ENCODE measurements at regions not wholly inside any gene's neighbourhood (a gene's known extent, or its start where the extent isn't known, plus 50 kb on each side); places are given as distances from the start of the nearest gene placed in this dataset.

DNA sequence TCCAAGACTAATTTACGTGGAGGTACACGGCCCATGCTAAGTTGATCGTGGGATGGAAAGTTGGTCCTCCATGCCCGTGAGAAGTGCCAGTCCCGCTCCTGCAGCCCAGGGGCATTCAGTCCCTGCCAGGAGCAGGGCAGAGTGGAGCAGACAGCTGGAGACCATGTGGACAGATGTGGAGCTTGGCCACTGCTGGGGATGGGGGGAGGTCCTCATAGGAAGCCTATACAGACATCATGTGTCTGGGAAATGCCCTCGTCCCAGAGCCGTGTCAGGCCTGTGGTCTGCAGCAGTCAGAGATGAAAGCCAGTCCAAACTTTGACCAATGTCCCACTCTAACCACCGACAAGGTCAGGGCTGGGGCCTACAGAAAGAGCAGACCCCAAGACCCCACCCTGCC is 118.4 kb downstream of the CPZ start:
- no peak for DNase-seq (ENCODE audit: low read depth)

DNA sequence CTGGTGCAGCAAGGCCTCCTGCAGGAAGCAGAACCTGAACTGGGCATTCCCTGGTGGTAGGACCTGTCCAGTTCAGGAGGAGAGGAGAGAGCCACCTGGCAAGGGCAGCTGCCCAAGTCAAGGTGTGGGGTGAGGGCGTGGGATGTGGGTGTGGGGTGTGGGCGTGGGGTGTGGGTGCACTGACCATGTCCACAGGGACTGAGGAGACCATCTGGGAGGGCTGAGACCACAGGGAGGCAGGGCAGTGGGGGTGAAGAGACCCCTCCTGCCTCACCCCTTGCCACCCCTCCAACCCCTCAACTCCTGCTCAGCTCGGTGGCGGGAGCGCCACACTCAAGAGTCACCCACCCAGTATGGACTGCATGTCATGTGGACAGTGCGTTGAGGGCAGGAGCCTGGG is 117.9 kb downstream of the CPZ start:
- DNase-seq (ENCODE audit: low read depth): no peak

DNA sequence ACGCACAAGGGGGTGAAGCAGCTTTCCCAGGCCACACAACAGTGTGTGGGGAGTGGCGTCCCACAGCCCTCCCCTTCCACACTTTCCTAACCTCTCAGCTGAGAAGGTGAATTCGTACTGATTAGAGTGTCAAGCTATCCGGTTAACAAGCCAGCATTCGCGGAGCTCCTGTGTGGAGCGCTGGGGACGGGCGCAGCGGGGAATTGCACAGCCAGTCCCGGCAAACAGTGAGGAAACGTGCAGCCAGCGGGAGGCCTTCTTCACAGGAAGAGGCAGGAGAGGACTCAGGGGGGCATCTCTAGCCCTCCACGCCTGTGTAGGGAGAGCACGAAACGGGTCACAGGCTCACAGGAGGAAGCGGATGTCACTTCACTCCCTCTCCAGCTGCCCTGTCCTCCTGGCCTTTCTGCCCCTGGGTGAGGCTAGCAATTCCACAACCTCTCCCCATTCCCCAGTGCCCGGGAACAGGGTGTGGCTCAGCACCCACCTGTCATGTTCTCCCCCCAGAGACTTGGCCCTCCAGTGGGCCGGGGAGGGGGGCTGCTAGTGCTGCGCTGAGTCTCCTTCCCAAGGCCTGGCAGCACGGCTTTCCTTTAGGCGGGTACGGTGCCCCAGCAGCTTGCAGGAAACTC is 117.3 kb downstream of the CPZ start:
- no peak for DNase-seq (ENCODE audit: low read depth)

DNA sequence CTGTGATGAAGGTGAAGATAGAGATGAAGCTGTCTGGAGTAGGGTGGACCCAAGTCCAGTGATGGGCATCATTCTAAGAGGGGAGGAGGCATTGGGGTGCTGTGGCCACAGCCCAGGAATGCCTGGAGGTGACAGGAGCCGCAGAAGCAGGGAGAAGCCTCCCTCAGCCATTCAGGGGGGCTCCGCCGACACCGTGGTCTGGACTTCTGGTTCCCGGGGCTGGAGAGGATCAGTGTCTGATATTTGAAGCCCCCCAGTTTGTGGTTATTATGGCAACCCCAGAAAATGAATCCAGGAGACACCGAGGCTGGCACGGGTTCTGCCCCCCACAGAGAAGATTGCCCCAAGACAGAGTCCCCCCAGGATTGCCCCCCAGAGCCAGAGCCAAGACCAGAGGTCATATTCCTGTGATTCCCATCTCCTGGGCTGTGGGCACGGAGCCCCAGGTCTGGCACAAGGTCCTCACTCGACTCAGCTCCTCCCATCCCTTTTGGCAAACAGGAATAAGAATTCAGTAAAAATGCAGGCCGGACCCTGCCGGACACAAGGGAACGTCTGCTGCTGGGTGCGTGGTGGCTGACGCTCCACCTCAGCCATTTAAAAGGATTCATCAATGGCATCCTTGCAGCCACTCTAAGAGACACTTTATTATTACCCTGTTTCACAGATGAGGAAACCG is 116.6 kb downstream of the CPZ start:
- DNase-seq (ENCODE audit: low read depth): no peak

DNA sequence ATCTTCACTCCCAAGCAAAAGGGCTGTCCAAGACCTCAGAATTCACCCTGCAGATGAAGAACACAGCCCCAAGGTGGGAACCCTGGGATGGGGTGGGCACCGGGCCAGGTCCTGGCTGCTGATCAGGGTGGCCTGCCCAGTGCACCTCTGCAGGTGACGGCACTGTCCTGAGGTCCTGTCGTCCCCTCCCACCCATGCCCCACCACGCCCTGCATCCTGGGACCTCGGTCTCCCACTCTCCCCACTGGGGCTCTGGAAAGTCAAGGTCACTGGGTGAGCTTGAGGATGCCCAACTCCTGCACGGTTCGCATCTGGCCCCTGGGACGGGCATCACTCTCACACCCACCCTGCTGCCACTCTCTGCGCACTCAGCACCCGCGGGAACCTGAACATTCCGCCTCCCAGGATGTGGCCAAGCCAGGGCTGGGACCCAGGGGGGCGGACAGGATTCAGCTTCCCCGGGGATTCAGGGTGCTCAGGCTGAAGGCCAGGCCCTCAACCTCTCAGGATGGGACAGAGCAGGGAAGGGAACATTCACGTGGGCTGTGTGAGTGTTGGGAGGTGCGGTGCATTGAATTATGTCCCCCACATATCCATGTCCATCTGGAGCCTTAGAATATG is 115.9 kb downstream of the CPZ start:
- no peak for DNase-seq (ENCODE audit: low read depth)

DNA sequence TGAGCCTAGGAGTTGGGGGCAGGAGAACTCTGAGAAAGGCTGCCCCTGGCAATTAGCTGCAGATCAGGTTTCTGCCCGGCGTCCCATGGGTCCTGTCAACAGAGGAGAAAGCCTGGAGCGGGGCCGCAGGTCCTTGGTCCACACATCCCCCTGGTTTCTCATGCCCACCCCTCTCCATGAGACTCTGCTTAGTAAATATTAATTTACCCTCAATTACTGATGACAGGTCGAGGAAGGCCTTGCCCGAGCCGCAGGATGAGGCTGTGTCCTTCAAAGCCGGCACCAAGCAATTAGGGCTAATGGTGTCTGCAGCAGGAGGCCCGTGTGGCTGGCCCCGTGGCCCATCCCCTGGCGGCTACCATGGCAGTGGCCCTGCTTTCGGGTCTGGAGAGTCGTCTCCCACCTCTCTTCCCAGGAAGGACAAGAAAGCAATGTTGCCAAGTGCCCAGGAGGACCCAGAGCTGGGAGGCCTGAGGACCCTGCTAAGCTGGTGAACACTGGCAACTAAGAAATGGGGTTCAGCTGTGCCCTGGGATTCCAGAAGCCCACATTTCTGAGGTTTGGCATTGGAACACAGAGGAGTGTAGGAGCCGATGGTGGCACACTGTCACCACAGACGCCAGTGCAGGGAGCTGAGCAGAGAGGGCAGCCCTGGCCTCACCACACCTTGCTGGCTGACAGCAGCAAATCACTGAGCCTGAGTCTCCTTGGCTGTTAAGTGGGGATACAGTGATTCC is 114.6 kb downstream of the CPZ start:
- DNase-seq (ENCODE audit: low read depth): no peak

DNA sequence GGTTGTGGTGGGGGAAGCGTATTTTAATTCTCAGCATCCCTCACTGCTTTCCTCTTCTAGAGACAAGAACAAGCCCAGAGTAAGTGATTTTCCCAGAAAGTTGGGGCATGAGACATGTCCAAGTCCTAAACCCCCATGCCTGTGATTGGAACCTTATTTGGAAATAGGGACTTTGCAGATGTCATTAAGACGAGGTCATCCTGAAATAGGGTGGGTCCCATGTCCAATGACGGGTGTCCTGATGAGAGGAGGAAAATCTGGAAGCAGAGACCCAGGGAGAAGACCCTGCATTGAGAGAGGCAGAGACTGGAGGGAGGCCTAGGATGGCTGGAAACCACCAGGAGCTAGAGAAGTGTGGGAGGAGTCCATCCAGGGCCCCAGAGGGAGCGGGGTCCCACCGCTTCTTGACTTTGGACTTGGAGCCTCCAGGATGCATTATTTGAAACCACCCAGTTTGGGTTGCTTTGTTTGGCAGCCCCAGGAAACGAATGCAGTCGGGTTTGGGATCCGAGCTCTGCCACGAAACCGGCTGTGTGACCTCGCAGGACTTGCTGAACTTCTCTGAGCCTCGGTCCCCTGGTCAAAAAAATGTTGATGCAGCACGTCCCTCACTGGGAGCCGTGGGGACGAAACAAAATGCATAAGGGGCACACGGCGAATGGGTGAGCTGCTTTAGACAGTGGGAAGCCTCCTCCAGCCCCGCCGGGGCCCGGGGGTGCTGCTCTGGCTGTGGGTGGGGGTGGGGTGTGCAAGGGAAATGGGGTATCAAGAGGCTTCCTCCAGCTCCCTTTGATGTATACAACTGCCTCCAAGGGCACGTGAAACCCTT is 113.9 kb downstream of the CPZ start:
- DNase-seq (ENCODE audit: low read depth): no peak

DNA sequence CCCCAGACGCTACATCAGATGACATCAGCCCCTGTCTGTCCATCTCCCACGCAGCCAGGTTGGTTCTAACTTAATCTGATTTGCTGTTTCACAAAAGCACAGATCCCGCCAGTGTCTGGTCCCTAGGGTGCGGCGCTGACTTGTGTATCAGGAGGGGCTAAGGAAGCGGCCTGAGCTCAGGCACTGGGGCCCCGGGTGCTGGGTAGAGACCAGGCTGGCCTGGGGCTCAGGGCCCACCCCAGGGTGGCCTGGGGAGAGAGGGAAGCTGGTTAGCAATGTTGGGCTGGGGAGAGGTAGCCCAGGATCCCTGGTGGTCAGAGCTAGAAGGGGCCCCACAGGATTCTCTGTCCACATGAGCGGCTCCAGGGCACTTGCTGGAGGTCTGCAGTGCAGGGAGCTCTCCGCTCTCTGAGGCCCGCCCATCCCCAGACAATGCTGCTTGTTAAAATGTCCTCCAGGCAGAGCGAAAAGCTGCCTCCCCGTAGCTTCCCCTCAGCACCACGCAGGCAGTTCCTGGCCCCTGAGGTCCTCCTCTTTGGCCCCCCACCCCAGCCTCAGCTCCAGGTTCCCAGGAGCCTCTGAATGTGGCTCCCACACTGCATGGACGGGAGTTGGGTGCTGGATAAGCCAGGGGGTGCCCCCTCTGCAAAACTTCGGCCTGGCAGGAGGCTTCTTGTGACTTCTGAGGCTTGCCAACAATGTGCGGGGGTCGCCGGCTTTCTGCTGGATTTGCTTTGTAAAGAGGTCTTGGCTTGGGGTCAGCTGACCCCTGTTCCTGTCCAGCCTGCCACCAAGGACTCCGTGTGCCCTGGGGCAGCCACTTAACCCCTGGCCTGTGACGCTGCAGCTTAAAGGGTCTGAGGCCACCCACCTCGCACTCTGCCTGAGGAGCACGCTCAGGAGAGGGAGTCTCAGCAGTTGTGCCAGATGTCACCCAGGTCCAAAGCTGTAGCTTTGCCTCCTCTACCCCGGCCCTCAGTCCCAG is 112.9 kb downstream of the CPZ start:
- DNase-seq (ENCODE audit: low read depth): no peak

DNA sequence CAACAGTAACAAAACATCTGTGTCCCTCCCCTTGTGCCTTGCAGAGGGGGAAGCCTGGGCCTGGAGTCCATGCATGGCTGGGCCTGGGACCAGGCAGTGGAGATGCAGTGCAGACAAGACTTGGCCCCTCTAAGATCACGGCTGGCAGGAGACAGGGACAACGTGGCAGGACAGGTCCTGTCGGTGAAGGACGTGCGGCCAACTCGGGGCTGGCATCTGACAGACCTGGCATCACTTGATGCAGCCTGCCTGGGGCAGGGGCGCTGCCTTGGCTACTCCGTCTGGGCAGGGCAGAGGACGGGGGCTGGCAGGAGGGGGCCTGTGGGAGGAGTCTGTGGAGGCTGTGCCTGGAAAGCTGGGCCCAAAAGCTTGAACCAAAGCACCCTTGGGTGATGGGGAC is 112.1 kb downstream of the CPZ start:
- DNase-seq (ENCODE audit: low read depth): no peak

DNA sequence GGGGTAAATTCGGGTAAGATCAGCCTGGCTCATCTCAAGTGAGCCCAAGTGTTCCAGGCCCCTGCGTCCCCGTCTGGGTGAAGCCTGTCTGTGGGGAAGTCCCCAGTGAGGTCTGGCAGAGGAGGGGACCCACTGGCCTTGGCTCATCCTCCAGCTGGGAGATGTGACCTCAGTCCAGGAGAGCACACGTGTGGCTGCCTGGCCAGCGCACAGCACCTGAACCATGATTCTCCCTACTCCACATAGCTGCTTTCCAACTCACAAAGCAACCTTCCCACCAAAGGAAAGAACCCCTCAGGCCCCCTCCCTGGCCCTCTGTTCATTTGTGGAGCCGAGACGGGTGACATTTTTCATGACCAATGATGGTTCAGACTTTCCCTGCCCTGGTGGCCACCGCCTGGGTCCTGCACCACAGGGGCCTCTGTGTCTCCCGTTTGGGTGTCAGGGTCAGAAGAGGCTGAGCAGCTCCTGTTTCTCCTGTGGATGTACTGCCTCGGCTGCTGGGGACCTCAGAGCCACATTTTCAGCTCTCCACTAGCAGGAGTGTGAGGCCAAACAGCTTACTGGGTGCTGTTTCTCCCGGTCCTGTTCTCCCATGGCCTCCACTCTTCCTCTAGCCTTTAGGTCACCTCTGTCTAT is 111.4 kb downstream of the CPZ start:
- DNase-seq (ENCODE audit: low read depth): no peak

DNA sequence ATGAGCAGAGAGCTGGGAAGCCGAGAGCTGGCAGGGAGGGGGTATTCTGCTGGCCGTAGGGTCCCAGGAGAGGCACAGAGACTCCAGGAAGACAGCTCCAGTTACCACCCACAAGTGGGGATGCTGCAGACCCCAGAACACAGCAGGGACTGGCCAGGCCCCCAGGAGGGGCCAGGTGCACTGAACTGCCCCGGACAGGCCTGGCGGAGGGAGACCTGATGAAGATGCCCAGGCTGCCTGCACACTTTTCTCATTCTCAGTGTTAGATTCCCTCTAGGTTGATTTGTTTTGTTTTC is 110.8 kb downstream of the CPZ start:
- no peak for DNase-seq (ENCODE audit: low read depth)

DNA sequence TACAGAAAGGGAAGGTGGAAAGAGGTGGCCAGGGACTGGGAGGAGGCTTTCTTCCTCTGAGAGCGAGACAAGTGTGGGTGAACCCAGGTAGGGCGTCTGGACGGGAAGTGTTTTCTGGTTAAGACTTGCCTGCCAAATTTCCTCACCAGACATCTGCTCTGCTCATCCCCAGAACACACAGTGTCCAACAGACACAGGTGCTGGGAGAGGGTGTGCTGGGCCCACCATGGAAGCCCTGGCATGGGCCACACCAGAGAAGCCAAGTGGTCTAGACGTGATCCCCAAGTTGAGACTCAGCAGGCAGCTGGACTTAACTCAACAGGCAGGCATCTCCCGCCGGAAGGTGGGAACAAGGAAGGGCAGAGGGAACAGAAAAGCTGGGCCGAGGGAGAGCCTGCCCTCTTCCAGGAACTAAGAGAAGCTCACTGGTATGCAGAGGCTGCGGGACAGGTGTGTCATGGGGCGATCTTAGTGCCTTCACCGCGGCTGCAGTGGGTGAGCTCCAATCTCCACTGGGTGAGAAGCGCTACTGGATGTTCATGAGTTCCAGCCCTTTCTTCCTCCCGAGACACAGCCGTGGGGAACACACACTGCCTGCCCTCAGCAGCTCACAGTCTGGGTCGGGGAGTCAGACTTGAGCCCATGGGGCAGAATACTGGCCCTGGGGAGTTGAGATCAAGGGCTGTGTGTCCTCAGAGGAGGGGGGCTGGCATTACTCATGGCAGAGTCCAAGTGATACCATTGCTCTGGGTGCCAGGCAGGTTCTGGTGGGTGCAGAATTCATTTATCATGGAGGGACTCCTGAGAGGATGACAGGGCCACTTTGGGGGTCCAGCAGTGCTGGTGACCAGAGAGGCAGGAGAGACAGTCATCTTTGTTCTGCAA is 110.2 kb downstream of the CPZ start:
- DNase-seq (ENCODE audit: low read depth): no peak

DNA sequence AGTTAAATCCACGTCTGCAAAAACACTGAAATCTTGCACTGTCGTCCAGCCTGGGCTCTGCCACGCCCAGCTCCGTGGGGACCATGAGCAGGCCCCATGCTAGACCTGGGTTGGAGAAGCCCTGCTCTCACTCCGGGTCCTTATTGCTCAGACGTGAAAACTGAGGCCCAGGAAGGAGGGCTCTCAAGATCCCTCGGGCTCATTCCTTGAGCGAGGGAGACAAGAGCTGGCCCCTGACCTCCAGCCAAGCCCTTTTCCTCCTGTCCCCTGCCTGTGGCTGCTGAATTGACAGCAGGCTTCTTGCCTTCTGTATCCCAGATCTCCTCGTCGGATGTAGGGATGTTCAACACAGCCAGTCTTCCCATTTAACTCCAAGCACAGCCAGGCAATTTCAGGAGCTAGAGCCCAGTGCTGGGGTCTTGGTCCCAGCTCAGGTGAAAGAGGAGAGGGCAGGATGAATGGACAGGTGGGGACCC is 109.5 kb downstream of the CPZ start:
- DNase-seq (ENCODE audit: low read depth): no peak

DNA sequence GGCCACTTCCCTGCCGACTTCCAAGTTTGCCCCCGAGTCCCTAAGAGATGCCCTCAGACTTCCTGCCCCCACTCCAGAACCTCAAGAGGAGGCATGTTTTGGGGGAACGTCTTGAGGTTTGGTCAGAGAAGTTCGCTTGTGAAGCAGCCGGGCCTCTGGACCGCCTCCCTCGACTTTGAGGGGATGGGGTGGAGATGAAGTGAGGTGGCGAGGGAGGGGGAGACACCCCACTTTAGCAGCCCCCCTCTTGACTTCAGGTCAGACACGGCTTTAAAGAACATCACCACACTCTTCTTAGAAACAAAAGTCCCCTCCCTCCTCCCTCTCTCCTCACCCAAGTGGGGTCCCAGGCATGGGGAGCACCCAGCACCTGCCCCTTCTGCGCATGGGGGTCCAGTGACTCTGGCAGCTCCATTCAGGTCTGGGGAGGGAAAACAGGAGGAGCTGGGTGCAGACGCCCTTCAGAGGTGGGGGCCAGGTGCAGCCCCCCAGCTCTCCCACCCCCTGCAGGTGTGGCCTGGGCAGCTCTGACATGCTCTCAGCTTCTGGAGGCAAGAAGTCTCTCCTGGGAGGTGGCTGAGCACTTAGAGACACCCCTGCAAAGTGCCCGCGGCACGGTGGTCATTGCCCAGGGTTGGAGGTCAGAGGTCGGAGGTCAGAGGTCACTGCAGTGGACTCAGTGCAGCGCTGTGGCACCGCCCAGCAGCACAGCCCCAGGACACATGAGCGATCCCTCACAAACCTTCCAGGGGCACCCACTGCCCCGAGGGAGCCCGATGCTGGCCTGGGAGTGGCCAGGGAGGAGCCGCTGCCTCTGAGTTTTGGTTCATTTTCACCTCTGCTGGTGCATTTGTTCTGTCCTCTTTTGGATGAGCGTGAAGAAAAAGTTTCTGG is 108.8 kb downstream of the CPZ start:
- DNase-seq (ENCODE audit: low read depth): no peak

DNA sequence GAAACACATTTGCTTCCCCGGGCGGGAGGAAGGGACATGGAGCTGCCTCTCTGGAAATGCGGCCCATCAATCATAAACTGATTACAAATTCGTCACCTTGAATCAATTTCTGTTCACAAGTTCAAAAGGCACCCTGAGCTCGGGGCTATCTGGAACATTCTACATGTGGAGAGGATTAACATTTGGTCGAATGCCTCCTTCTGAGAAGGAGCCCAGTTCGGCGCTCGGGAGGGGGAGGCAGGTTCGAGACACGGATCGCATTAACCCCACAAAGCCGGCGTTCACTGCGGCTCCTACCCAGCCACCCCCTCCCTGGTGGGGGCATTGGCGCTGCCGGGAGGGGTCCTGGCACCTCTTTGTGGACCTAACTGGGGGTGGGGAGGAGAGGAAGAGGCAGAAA is 108.0 kb downstream of the CPZ start:
- no peak for DNase-seq (ENCODE audit: low read depth)

DNA sequence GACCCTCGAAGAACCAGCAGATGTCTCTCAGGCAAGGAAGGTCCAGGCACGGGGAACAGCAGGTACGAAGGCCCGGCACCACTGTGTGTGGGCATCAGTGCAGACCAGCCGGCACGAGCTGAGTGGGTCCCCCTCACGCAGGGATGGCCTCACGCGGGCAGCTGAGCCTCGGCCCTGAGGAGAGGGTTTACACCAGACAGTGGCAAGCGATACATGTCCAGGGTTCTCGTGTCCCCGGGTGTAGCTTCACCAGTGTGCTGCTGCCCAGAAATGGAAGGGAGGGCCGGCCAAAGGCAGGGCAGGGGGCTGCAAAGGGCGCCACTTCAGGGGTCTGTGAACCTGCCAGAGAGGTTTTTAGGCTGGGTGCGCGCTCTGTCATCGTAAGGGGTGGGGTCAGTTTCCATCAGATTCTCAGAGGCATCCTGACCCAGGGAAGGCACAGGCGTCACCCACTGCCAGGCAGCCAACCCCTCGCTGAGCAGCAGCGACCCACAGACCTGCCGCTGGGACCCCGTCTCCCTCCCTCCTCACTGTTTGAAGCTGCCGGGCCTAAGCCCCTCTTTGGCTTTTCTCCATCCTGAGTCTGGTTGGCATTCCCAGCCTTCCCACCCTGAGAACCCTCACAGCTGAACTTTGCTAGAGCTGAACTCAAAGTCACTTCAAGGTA is 107.0 kb downstream of the CPZ start:
- DNase-seq (ENCODE audit: low read depth): no peak

DNA sequence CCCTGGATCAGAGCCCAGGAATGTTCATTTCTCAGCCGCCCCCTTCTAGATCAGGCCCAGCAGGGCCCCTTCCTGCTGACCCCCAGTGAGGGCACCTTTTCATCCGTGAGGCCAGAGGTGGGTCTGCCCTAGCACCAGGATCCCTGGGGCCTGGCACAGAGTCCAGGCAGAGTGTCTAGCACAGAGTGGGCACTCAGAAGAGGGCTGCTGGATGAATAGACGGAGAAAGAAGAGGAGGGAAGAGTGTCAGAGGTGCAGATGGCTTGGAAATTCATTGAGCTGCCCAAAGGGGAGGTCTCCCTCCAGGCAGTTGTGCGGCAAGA is 106.5 kb downstream of the CPZ start:
- no peak for DNase-seq (ENCODE audit: low read depth)

Data from renal cortical epithelial cell (primary cell).